ENCODE measurements at regions not wholly inside any gene's neighbourhood (a gene's known extent, or its start where the extent isn't known, plus 50 kb on each side); places are given as distances from the start of the nearest gene placed in this dataset.

GRCh38 chr6:78132671-78133410 is 480.0 kb downstream of the MEI4 start:
- TF ChIP-seq EP300 (IDR thresholded peaks at IDR 0.05) (no peak), CTCF (IDR thresholded peaks at IDR 0.05) (no peak), POLR2A (IDR thresholded peaks at IDR 0.05) (no peak), POLR2AphosphoS5 (IDR thresholded peaks at IDR 0.05) (no peak)

All from suprapubic skin (tissue), 4 donors.